K562 (cell line): ENCODE measurements at regions not wholly inside any gene's neighbourhood (a gene's known extent, or its start where the extent isn't known, plus 50 kb on each side); places are given as distances from the start of the nearest gene placed in this dataset.

Source experiments
- ATAC-seq: fragments of 200-7000 bp; cut with Tn5 transposase; 3 replicates; pipeline ENCODE4 v1.9.1; 2020; ENCODE audit warnings: moderate library complexity
- BruUV-seq: library from RNA; stranded (reverse); fragments of 400-500 nt; replicated peaks from 2 replicates; lab custom pipeline; 2021; lab: Mats Ljungman, UMichigan
- CTCF ChIA-PET: fragments of 300-600 bp; formaldehyde crosslinking; extraction: SDS; loops from one replicate; lab custom pipeline; 2021; ENCODE audit warnings: low intra/inter-chr PET ratio; lab: Yijun Ruan, JAX
- POLR2A ChIA-PET: fragments of 300-600, 350-650 bp; sonication (Branson Sonifier 250); formaldehyde crosslinking; extraction: SDS; loops from one replicate; lab custom pipeline; 2021; ENCODE audit warnings: antibody characterized with exemption, inconsistent platforms; lab: Yijun Ruan, JAX
- DNase-seq, 4 experiments: peaks; one replicate each; pipeline versions ENCODE4 v3.0.0 to v3.0.0-alpha.2; 2011 to 2018; ENCODE audit warnings: low spot score in 3 of 4, mixed read lengths in 3 of 4; ENCODE audit errors: extremely low read depth in 1 of 4
- FAIRE-seq: peaks from 2 replicates; lab custom pipeline; 2011; peaks lifted over from hg19 to GRCh38; lab: Jason Lieb, UNC
- H2AFZ ChIP-seq: 2 replicates; pipeline ENCODE4 v1.6.0; 2011; ENCODE audit warnings: low read depth, low read length, control low read depth, inconsistent platforms
- H3K27ac ChIP-seq: fragments of 200-600 bp; 3 replicates; pipeline ENCODE4 v1.8.0; 2011; ENCODE audit warnings: low read depth, mild to moderate bottlenecking, control low read depth, inconsistent platforms, low read length, moderate library complexity, mixed read lengths; ENCODE audit errors: extremely low read depth
- H3K27me3 ChIP-seq, 2 experiments: fragments of 300-600 bp in 1 of 2; 2 replicates in 1 of 2; 3 replicates in 1 of 2; pipeline versions ENCODE4 v1.6.0 to v1.8.0; 2011; ENCODE audit warnings: inconsistent platforms in 2 of 2, low read length in 2 of 2, mild to moderate bottlenecking in 1 of 2, mixed read lengths in 1 of 2, moderate library complexity in 1 of 2; ENCODE audit not compliant: control insufficient read depth in 2 of 2, insufficient read depth in 2 of 2
- H3K36me3 ChIP-seq: fragments of 300-600 bp; 3 replicates; pipeline ENCODE4 v1.8.0; 2011; ENCODE audit warnings: mild to moderate bottlenecking, low read length, inconsistent platforms; ENCODE audit not compliant: control insufficient read depth, insufficient read depth
- H3K4me1 ChIP-seq, 2 experiments: fragments of 200-600 bp in 1 of 2; replicated peaks in 1 of 2; 2 replicates in 1 of 2; 3 replicates in 1 of 2; pipeline versions ENCODE4 v1.5.1 to v1.8.0; 2011; ENCODE audit warnings: inconsistent platforms in 2 of 2, low read length in 2 of 2, mild to moderate bottlenecking in 1 of 2, mixed read lengths in 1 of 2, moderate library complexity in 1 of 2; ENCODE audit not compliant: control insufficient read depth in 2 of 2, insufficient read depth in 2 of 2
- H3K4me2 ChIP-seq: 2 replicates; pipeline ENCODE4 v1.6.1; 2011; ENCODE audit warnings: low read length, control low read depth, inconsistent platforms, mixed read lengths; ENCODE audit not compliant: insufficient read depth
- H3K4me3 ChIP-seq: fragments of 200-600 bp; sonication (generic), shearing (Covaris generic); 2 replicates; pipeline ENCODE4 v1.5.1; 2016; ENCODE audit warnings: control low read depth, inconsistent platforms
- H3K79me2 ChIP-seq: fragments of 200-600 bp; 3 replicates; pipeline ENCODE4 v1.8.0; 2011; ENCODE audit warnings: low read length, inconsistent platforms; ENCODE audit not compliant: control insufficient read depth, insufficient read depth
- H3K9ac ChIP-seq, 2 experiments: 2 replicates each; pipeline versions ENCODE4 v1.6.0 to v1.6.1; 2011; ENCODE audit warnings: low read depth in 2 of 2, low read length in 2 of 2, control low read depth in 1 of 2, inconsistent platforms in 1 of 2, mild to moderate bottlenecking in 1 of 2, mixed read lengths in 1 of 2; ENCODE audit not compliant: insufficient read depth in 1 of 2
- H3K9me1 ChIP-seq: one replicate; pipeline ENCODE4 v1.6.0; 2011; ENCODE audit warnings: inconsistent platforms, mild to moderate bottlenecking, low read length, moderate library complexity; ENCODE audit not compliant: control insufficient read depth, insufficient read depth
- H3K9me3 ChIP-seq: replicated peaks from 2 replicates; pipeline ENCODE4 v1.5.1; 2011; ENCODE audit warnings: low read depth, low read length, inconsistent platforms; ENCODE audit not compliant: control insufficient read depth, insufficient read depth
- H4K20me1 ChIP-seq: replicated peaks from 2 replicates; pipeline ENCODE4 v1.6.1; 2011; ENCODE audit warnings: low read length, inconsistent platforms, mixed read lengths; ENCODE audit not compliant: control insufficient read depth, insufficient read depth
- CBX8 ChIP-seq: fragments of 200-600 bp; sonication (generic); IDR thresholded peaks from 2 replicates; pipeline ENCODE4 v1.6.1; 2012; ENCODE audit warnings: borderline replicate concordance, mixed run types, low read depth, mild to moderate bottlenecking, moderate library complexity, mixed read lengths, low read length, control low read depth, inconsistent platforms; ENCODE audit not compliant: poor library complexity, severe bottlenecking; ENCODE audit errors: extremely low read depth
- HBP1 ChIP-seq: fragments of 450-650 bp; formaldehyde crosslinking; IDR thresholded peaks from 2 replicates; pipeline ENCODE4 v1.4.0; 2022; ENCODE audit warnings: missing genetic modification characterization
- HDAC1 ChIP-seq, 2 experiments: fragments of 450-650 bp; IDR thresholded peaks; 2 replicates each; pipeline ENCODE4 v1.6.1; 2016 to 2017; ENCODE audit warnings: inconsistent platforms in 1 of 2, mild to moderate bottlenecking in 1 of 2, moderate library complexity in 1 of 2
- IFI16 ChIP-seq: fragments of 250-450 bp; sonication (Bioruptor Pico); IDR thresholded peaks from 2 replicates; pipeline ENCODE4 v2.1.2; 2022; ENCODE audit warnings: mild to moderate bottlenecking, inconsistent platforms
- KHSRP ChIP-seq: fragments of 450-650 bp; IDR thresholded peaks from 2 replicates; pipeline ENCODE4 v1.6.1; 2017
- MAZ ChIP-seq, 2 experiments: fragments of 450-650 bp in 1 of 2; sonication (generic) in 1 of 2; formaldehyde crosslinking; IDR thresholded peaks in 1 of 2; conservative IDR thresholded peaks in 1 of 2; 2 replicates each; pipeline versions ENCODE4 v1.4.0 to v1.5.0; 2020; ENCODE audit warnings: mild to moderate bottlenecking in 1 of 2, missing genetic modification reagents in 1 of 2
- RB1 ChIP-seq: fragments of 450-650 bp; IDR thresholded peaks from 2 replicates; pipeline ENCODE4 v1.6.1; 2017; ENCODE audit warnings: low read depth, mild to moderate bottlenecking
- SMARCE1 ChIP-seq: fragments of 450-650 bp; IDR thresholded peaks from 2 replicates; pipeline ENCODE4 v1.7.1; 2016; ENCODE audit warnings: mild to moderate bottlenecking
- TCF3 ChIP-seq: sonication (generic); formaldehyde crosslinking; IDR thresholded peaks from 2 replicates; pipeline ENCODE4 v1.4.0; 2020; ENCODE audit warnings: mild to moderate bottlenecking, missing genetic modification reagents
- XRCC4 ChIP-seq: IDR thresholded peaks from one replicate; pipeline ENCODE4 v1.6.1; 2011; ENCODE audit not compliant: insufficient read depth, insufficient read length; ENCODE audit errors: extremely low read depth
- ZNF134 ChIP-seq: fragments of 250-450 bp; sonication (Bioruptor Pico); conservative IDR thresholded peaks from 2 replicates; pipeline ENCODE4 v1.4.0; 2020
- ZNF76 ChIP-seq: fragments of 250-450 bp; sonication (Bioruptor Pico); IDR thresholded peaks from 2 replicates; pipeline ENCODE4 v1.4.0; 2020; ENCODE audit warnings: mild to moderate bottlenecking, moderate library complexity, borderline replicate concordance
- WGBS: fragments of 100-300 bp; shearing (Covaris generic); methylation state at CpG from one replicate; pipeline ENCODE4 v1.1.6; 2016; ENCODE audit warnings: low coverage, mixed read lengths; ENCODE audit not compliant: insufficient coverage; ENCODE audit errors: missing lambda C conversion rate; 5-methylcytosine and 5-hydroxymethylcytosine counted together
- in situ Hi-C: fragments of 300-500 bp; cut with MboI; formaldehyde crosslinking; loops from 4 replicates; pipeline ENCODE4 v1.15.0; 2018; ENCODE audit warnings: inconsistent platforms, mixed read lengths
- intact Hi-C: fragments of 100-400 bp; cut with micrococcal nuclease; formaldehyde crosslinking; loops from 2 replicates; pipeline ENCODE4 v1.14.2; 2022

- CTCF ChIA-PET, result no interaction called here
- Histone ChIP-seq H3K9me1 (no peaks in the 10 kb centered on the region), H3K79me2 (no peaks in the 10 kb centered on the region), H2AFZ (no peak overlapping the region), H3K36me3 (no peaks in the 10 kb centered on the region), H3K4me3 (no peak overlapping the region), H3K9me3 (no peaks in the 10 kb centered on the region), H3K4me1 (peaks cover 0 to 12% of the 10 kb centered on the region in 2 experiments; a peak in 4 of 5 replicates), H4K20me1 (peaks cover 5% of the 10 kb centered on the region; the same call in 1 of the 2 replicates), H3K4me2 (no peak overlapping the region), H3K27me3 (peaks cover 2 to 27% of the 10 kb centered on the region in 2 experiments; a peak in 3 of 5 replicates), H3K9ac (no peak overlapping the region), H3K27ac (no peak overlapping the region)
- TF ChIP-seq RB1 (no peak), HDAC1 (IDR thresholded peaks at IDR 0.05) (no peak), KHSRP (no peak), ZNF76 (CRISPR knock-in tag) (no peak), IFI16 (CRISPR knock-in tag) (no peak), CBX8 (no peak), MAZ (CRISPR knock-in tag; conservative IDR thresholded peaks at IDR 0.05 in 1 of 2, IDR thresholded peaks at IDR 0.05 in 1 of 2) (no peak), TCF3 (CRISPR knock-in tag) (no peak), ZNF134 (CRISPR knock-in tag) (no peak), HBP1 (CRISPR knock-in tag) (no peak), XRCC4 (no peak), SMARCE1 (no peak)
- in situ Hi-C loops, result no loop called here
- DNase-seq (no peak), ATAC-seq (no peak), FAIRE-seq (no peak)
- POLR2A ChIA-PET, result interaction anchor here (0.5 to 1.2 kb wide), 3 partner anchors 116 to 1362 kb away, joined by 3 read pairs; no protein-coding TSS in a partner anchor
- 38% methylated on average over 5 of the region's 6 CpGs for WGBS
- BruUV-seq, result no TSS peak
- intact Hi-C loops, result loop anchor here (10.0 kb wide), 1 partner anchor 98 kb away; no protein-coding TSS in a partner anchor
Observed at GRCh38 chr19:29886586-29886985, 55.5 kb upstream of the URI1 start.
